Right lobe of liver (tissue), 4 donors: ENCODE measurements at regions not wholly inside any gene's neighbourhood (a gene's known extent, or its start where the extent isn't known, plus 50 kb on each side); places are given as distances from the start of the nearest gene placed in this dataset.

ENCODE experiments used
- POLR2A ChIP-seq: fragments of 450-650 bp; IDR thresholded peaks from one replicate; pipeline ENCODE4 v1.6.1; 2017; ENCODE audit warnings: antibody characterized with exemption, mild to moderate bottlenecking
- TF ChIP-seq, protein P1 (sequence below), 4 donors: fragments of 200-600 bp in 3 of 4; fragments of 450-650 bp in 1 of 4; IDR thresholded peaks; one replicate each; pipeline versions ENCODE4 v1.5.1 to v1.8.0; 2016 to 2022; ENCODE audit warnings: antibody characterized with exemption in 4 of 4, mild to moderate bottlenecking in 2 of 4
- donor health status: DM: no; HTN: no; CAD: no.
- donor health status: DM: no; HTN: no; CAD: no.
- donor health status: DM: no; HTN: yes; CAD: no.

DNA sequence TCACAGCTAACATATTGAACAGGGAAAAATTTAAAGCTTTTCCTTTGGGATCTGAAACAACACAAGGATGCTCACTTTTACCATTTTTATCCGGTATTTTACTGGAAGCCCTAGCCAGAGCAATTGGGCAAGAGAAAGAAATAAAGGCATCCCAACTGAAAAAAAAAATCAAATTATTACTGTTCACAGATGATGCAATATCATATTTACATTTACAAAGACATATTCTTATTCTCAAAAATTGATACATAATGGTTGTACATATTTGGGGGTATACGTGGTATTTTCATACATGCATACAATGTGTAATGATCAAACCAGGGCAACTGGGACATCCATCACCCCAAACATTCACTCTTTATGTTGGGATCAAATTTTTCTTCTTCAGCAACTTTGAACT, 337.0 kb upstream of the SLC7A11 start:
- TF ChIP-seq, protein P1, sequence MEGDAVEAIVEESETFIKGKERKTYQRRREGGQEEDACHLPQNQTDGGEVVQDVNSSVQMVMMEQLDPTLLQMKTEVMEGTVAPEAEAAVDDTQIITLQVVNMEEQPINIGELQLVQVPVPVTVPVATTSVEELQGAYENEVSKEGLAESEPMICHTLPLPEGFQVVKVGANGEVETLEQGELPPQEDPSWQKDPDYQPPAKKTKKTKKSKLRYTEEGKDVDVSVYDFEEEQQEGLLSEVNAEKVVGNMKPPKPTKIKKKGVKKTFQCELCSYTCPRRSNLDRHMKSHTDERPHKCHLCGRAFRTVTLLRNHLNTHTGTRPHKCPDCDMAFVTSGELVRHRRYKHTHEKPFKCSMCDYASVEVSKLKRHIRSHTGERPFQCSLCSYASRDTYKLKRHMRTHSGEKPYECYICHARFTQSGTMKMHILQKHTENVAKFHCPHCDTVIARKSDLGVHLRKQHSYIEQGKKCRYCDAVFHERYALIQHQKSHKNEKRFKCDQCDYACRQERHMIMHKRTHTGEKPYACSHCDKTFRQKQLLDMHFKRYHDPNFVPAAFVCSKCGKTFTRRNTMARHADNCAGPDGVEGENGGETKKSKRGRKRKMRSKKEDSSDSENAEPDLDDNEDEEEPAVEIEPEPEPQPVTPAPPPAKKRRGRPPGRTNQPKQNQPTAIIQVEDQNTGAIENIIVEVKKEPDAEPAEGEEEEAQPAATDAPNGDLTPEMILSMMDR (IDR thresholded peaks at IDR 0.05): no peak
- TF ChIP-seq POLR2A: no peak
